Keratinocyte (primary cell): ENCODE measurements at regions not wholly inside any gene's neighbourhood (a gene's known extent, or its start where the extent isn't known, plus 50 kb on each side); places are given as distances from the start of the nearest gene placed in this dataset.

ENCODE experiments used
- DNase-seq: peaks from one replicate; pipeline ENCODE4 v3.0.0-alpha.2; 2011; ENCODE audit warnings: low read depth, missing footprints, low spot score
- FAIRE-seq: peaks from 2 replicates; lab custom pipeline; 2011; peaks lifted over from hg19 to GRCh38; lab: Jason Lieb, UNC
- H2AFZ ChIP-seq: 2 replicates; pipeline ENCODE4 v1.6.0; 2012; ENCODE audit warnings: low read length, control low read depth, inconsistent platforms; ENCODE audit not compliant: control insufficient read depth
- H3K27ac ChIP-seq: 2 replicates; pipeline ENCODE4 v1.5.1; 2011; ENCODE audit warnings: low read length; ENCODE audit not compliant: control insufficient read depth, insufficient read depth
- H3K27me3 ChIP-seq: 3 replicates; pipeline ENCODE4 v1.6.0; 2011; ENCODE audit warnings: low read length; ENCODE audit not compliant: control insufficient read depth, insufficient read depth; ENCODE audit errors: extremely low read depth
- H3K36me3 ChIP-seq, 2 experiments: 2 replicates in 1 of 2; 3 replicates in 1 of 2; pipeline ENCODE4 v1.5.1; 2011; ENCODE audit warnings: low read length in 2 of 2, mild to moderate bottlenecking in 1 of 2; ENCODE audit not compliant: control insufficient read depth in 2 of 2, insufficient read depth in 2 of 2; ENCODE audit errors: extremely low read depth in 1 of 2
- H3K4me1 ChIP-seq: 3 replicates; pipeline ENCODE4 v1.5.1; 2011; ENCODE audit warnings: low read length; ENCODE audit not compliant: control insufficient read depth, insufficient read depth; ENCODE audit errors: extremely low read depth
- H3K4me2 ChIP-seq: 3 replicates; pipeline ENCODE4 v1.6.0; 2011; ENCODE audit warnings: low read depth, low read length; ENCODE audit not compliant: control insufficient read depth, insufficient read depth; ENCODE audit errors: extremely low read depth
- H3K4me3 ChIP-seq, 3 experiments: fragments of 200-600 bp in 1 of 3; sonication (generic) in 1 of 3; 2 replicates in 2 of 3; 3 replicates in 1 of 3; pipeline ENCODE4 v1.5.1; 2011 to 2016; ENCODE audit warnings: low read length in 3 of 3, mild to moderate bottlenecking in 3 of 3, control low read depth in 2 of 3, inconsistent platforms in 1 of 3, low read depth in 1 of 3, mixed read lengths in 1 of 3, mixed run types in 1 of 3, moderate library complexity in 1 of 3; ENCODE audit not compliant: control insufficient read depth in 2 of 3, insufficient read depth in 2 of 3; ENCODE audit errors: extremely low read depth in 1 of 3
- H3K79me2 ChIP-seq: 2 replicates; pipeline ENCODE4 v1.6.0; 2012; ENCODE audit warnings: low read length; ENCODE audit not compliant: control insufficient read depth, insufficient read depth
- H3K9ac ChIP-seq: 3 replicates; pipeline ENCODE4 v1.6.0; 2011; ENCODE audit warnings: low read length; ENCODE audit not compliant: control insufficient read depth, insufficient read depth; ENCODE audit errors: extremely low read depth
- H3K9me1 ChIP-seq: 3 replicates; pipeline ENCODE4 v1.6.0; 2011; ENCODE audit warnings: low read length; ENCODE audit not compliant: control insufficient read depth, insufficient read depth; ENCODE audit errors: extremely low read depth
- H3K9me3 ChIP-seq: 2 replicates; pipeline ENCODE4 v1.5.1; 2012; ENCODE audit warnings: low read depth, low read length; ENCODE audit not compliant: control insufficient read depth
- H4K20me1 ChIP-seq: 3 replicates; pipeline ENCODE4 v1.6.0; 2011; ENCODE audit warnings: low read length; ENCODE audit not compliant: control insufficient read depth, insufficient read depth; ENCODE audit errors: extremely low read depth
- EZH2 ChIP-seq: IDR thresholded peaks from one replicate; pipeline ENCODE4 v1.6.1; 2012; ENCODE audit warnings: inconsistent platforms, mild to moderate bottlenecking, low read length, moderate library complexity
- dilution Hi-C: fragments of 300-500 bp; cut with MboI; formaldehyde crosslinking; loops from one replicate; pipeline ENCODE4 v1.7.0; 2020; ENCODE audit warnings: low sequenced_read_pairs; ENCODE audit not compliant: extremely low pct_ligation_motif_present
- TF ChIP-seq, protein P1 (sequence below), 3 experiments: IDR thresholded peaks in 1 of 3; conservative IDR thresholded peaks in 1 of 3; optimal IDR thresholded peaks in 1 of 3; 2 replicates in 2 of 3; 3 replicates in 1 of 3; pipeline versions ENCODE3 to v1.5.1; 2011; ENCODE audit warnings: low read length in 3 of 3, mild to moderate bottlenecking in 3 of 3, moderate library complexity in 2 of 3, control low read depth in 1 of 3, inconsistent platforms in 1 of 3; ENCODE audit not compliant: insufficient read depth in 2 of 3; ENCODE audit errors: extremely low read depth in 1 of 3

DNA sequence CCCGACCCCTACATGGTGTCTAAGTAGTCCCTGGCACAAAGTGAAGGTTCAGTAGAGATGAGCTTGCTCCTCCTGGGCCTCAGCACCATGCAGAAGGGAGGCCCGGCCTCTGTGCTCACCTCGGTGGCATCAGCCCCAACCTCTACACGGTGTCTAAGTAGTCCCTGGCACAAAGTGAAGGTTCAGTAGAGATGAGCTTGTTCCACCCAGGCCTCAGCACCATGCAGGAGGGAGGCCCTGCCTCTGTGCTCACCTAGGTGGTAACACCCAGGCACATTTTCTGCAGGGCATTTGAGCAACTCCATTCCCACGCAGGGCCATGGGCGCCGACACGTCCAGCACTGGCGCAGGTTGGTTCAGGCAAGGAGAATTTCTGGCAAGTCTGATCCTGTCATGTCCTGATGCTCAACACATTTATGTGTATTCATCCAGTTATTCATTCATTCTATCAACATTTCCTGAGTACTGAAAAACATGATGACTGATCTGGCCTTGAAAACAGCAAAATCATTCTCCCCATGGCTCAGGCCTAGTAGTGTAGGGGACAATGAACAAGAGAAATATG lies 408.2 kb upstream of the MYT1L start:
- FAIRE-seq = peak; percentile 93
- Histone ChIP-seq H3K9ac (no peak overlapping the region), H3K36me3 (no peaks in the 10 kb centered on the region), H2AFZ (peak overlapping the region; percentile 67), H3K4me2 (peak overlapping the region; percentile 17), H3K9me1 (no peaks in the 10 kb centered on the region), H3K4me1 (peaks cover 36% of the 10 kb centered on the region), H3K9me3 (no peaks in the 10 kb centered on the region), H3K4me3 (no peak overlapping the region), H4K20me1 (no peaks in the 10 kb centered on the region), H3K27me3 (no peaks in the 10 kb centered on the region), H3K79me2 (no peaks in the 10 kb centered on the region), H3K27ac (peak overlapping the region; percentile 47)
- dilution Hi-C loops = no loop called here
- peak; percentile 97 for DNase-seq
- TF ChIP-seq EZH2 = no peak
- TF ChIP-seq, protein P1, sequence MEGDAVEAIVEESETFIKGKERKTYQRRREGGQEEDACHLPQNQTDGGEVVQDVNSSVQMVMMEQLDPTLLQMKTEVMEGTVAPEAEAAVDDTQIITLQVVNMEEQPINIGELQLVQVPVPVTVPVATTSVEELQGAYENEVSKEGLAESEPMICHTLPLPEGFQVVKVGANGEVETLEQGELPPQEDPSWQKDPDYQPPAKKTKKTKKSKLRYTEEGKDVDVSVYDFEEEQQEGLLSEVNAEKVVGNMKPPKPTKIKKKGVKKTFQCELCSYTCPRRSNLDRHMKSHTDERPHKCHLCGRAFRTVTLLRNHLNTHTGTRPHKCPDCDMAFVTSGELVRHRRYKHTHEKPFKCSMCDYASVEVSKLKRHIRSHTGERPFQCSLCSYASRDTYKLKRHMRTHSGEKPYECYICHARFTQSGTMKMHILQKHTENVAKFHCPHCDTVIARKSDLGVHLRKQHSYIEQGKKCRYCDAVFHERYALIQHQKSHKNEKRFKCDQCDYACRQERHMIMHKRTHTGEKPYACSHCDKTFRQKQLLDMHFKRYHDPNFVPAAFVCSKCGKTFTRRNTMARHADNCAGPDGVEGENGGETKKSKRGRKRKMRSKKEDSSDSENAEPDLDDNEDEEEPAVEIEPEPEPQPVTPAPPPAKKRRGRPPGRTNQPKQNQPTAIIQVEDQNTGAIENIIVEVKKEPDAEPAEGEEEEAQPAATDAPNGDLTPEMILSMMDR (optimal IDR thresholded peaks at IDR 0.05 in 1 of 3, IDR thresholded peaks at IDR 0.05 in 1 of 3, conservative IDR thresholded peaks at IDR 0.05 in 1 of 3; ENCODE audit: extremely low read depth in 1 of 3, insufficient read depth in 2 of 3, low read length in 3 of 3) = no peak

DNA sequence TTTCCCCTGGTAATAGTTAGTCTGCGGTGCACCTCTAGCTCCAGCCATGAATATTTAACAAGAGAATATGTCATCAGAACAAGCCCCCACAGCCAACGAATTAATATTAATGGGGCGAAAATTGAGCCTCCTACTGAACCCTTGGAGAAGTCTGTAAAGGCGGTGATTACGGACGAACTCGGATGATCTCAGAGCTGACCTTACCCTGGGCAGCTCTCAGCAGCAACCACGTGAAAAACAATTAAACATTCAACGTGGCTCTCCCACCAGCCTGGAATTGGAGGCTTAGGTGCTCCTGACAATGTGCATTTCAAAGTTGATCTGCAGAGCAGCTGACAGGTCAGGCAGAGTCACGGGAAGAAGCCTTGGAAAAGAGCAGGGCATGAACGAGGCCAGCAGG lies 407.6 kb upstream of the MYT1L start:
- Histone ChIP-seq H3K4me3 (no peak overlapping the region), H3K9me1 (no peaks in the 10 kb centered on the region), H3K4me2 (no peak overlapping the region), H3K27ac (peak overlapping the region; percentile 42), H3K4me1 (peaks cover 34% of the 10 kb centered on the region), H3K27me3 (no peaks in the 10 kb centered on the region), H3K36me3 (no peaks in the 10 kb centered on the region), H3K9me3 (no peaks in the 10 kb centered on the region), H2AFZ (no peak overlapping the region), H4K20me1 (no peaks in the 10 kb centered on the region), H3K9ac (no peak overlapping the region), H3K79me2 (no peaks in the 10 kb centered on the region)
- TF ChIP-seq EZH2 = no peak
- TF ChIP-seq, protein P1 (optimal IDR thresholded peaks at IDR 0.05 in 1 of 3, IDR thresholded peaks at IDR 0.05 in 1 of 3, conservative IDR thresholded peaks at IDR 0.05 in 1 of 3; ENCODE audit: extremely low read depth in 1 of 3, insufficient read depth in 2 of 3, low read length in 3 of 3) = no peak
- DNase-seq = no peak
- FAIRE-seq = peak; percentile 13
- dilution Hi-C loops = no loop called here
